Mesendoderm (in vitro differentiated cells): ENCODE measurements at regions not wholly inside any gene's neighbourhood (a gene's known extent, or its start where the extent isn't known, plus 50 kb on each side); places are given as distances from the start of the nearest gene placed in this dataset.

Source experiments
- DNase-seq: peaks from one replicate; pipeline ENCODE4 v3.0.0; 2013
- H2AK5ac ChIP-seq: 2 replicates; pipeline ENCODE4 v1.6.1; 2013; ENCODE audit warnings: low read length, inconsistent platforms
- H2BK120ac ChIP-seq: 2 replicates; pipeline ENCODE4 v1.6.1; 2013; ENCODE audit warnings: low read depth, mild to moderate bottlenecking, low read length, moderate library complexity, mixed read lengths
- H2BK15ac ChIP-seq: replicated peaks from 2 replicates; pipeline ENCODE4 v1.6.1; 2013; ENCODE audit warnings: low read depth, mild to moderate bottlenecking, moderate library complexity
- H2BK5ac ChIP-seq: 2 replicates; pipeline ENCODE4 v1.6.1; 2013; ENCODE audit warnings: low read length, inconsistent platforms
- H3K18ac ChIP-seq: 2 replicates; pipeline ENCODE4 v1.6.1; 2013; ENCODE audit warnings: mild to moderate bottlenecking, low read length, mixed read lengths
- H3K23ac ChIP-seq: one replicate; pipeline ENCODE4 v1.6.1; 2013; ENCODE audit warnings: low read length
- H3K27ac ChIP-seq: 2 replicates; pipeline ENCODE4 v1.5.1; 2013; ENCODE audit warnings: low read depth, mild to moderate bottlenecking, inconsistent platforms, low read length, moderate library complexity
- H3K27me3 ChIP-seq: 2 replicates; pipeline ENCODE4 v1.6.1; 2013; ENCODE audit warnings: low read length, control low read depth, mild to moderate bottlenecking, inconsistent platforms; ENCODE audit not compliant: insufficient read depth, poor library complexity
- H3K36me3 ChIP-seq: 2 replicates; pipeline ENCODE4 v1.6.1; 2013; ENCODE audit warnings: low read length, inconsistent platforms; ENCODE audit not compliant: control insufficient read depth, insufficient read depth
- H3K4ac ChIP-seq: one replicate; pipeline ENCODE4 v1.6.1; 2013; ENCODE audit warnings: low read depth, mild to moderate bottlenecking, low read length, moderate library complexity
- H3K4me1 ChIP-seq: 2 replicates; pipeline ENCODE4 v1.6.1; 2013; ENCODE audit warnings: low read depth, low read length, inconsistent platforms; ENCODE audit not compliant: control insufficient read depth
- H3K4me2 ChIP-seq: 2 replicates; pipeline ENCODE4 v1.6.1; 2013; ENCODE audit warnings: low read length
- H3K4me3 ChIP-seq: 2 replicates; pipeline ENCODE4 v1.5.1; 2013; ENCODE audit warnings: mild to moderate bottlenecking, low read length
- H3K56ac ChIP-seq: one replicate; pipeline ENCODE4 v1.6.1; 2013; ENCODE audit warnings: low read length
- H3K79me1 ChIP-seq: 2 replicates; pipeline ENCODE4 v1.6.1; 2013; ENCODE audit warnings: low read length, inconsistent platforms
- H3K79me2 ChIP-seq: 2 replicates; pipeline ENCODE4 v1.6.1; 2013; ENCODE audit warnings: mild to moderate bottlenecking, low read length; ENCODE audit not compliant: control insufficient read depth, insufficient read depth
- H3K9ac ChIP-seq: 2 replicates; pipeline ENCODE4 v1.6.1; 2013; ENCODE audit warnings: low read length, inconsistent platforms
- H4K5ac ChIP-seq: one replicate; pipeline ENCODE4 v1.6.1; 2013; ENCODE audit warnings: low read length
- H4K8ac ChIP-seq: one replicate; pipeline ENCODE4 v1.6.1; 2013; ENCODE audit warnings: low read depth, mild to moderate bottlenecking, control low read depth, low read length, moderate library complexity
- WGBS: extraction: QIAGEN DNeasy Blood & Tissue Kit; methylation state at CpG from one replicate; pipeline ENCODE4 v1.1.7; 2013; ENCODE audit warnings: low lambda C conversion rate, missing lambda C conversion rate; ENCODE audit not compliant: insufficient coverage; ENCODE audit errors: extremely low coverage; 5-methylcytosine and 5-hydroxymethylcytosine counted together

DNA sequence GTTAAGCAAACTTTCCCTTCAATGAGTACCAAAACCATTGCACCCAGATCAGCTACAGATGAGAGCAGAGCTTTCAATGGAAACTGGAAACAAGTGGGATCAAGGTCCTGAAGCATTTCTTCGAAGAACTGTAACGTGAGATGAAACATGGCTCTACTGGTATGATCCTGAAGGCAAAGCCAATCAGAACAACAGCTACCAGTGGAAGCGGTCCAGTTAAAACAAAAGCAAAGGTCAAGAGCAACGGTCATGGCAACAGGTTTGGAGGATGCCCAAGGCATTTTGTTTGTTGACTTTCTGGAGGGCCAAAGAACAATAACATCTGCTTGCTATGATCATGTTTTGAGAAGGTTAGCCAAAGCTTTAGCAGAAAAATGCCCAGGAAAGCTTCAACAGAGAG, 137.9 kb upstream of the CPSF6 start:
- no peak overlapping the region for H3K4me2 ChIP-seq
- no peak overlapping the region for H3K18ac ChIP-seq
- no peak overlapping the region for H2AK5ac ChIP-seq
- H3K56ac ChIP-seq, result no peak overlapping the region
- no peaks in the 10 kb centered on the region for H3K4me1 ChIP-seq
- H2BK5ac ChIP-seq, result no peak overlapping the region
- no peak overlapping the region for H3K27ac ChIP-seq
- H2BK120ac ChIP-seq, result no peak overlapping the region
- no peak overlapping the region for H3K4ac ChIP-seq
- H4K5ac ChIP-seq, result no peak overlapping the region
- H3K79me2 ChIP-seq, result no peaks in the 10 kb centered on the region
- no peaks in the 10 kb centered on the region for H3K27me3 ChIP-seq
- H3K36me3 ChIP-seq, result no peaks in the 10 kb centered on the region
- no peak for DNase-seq
- no CpG with 5 or more reads among the region's 4 CpGs for WGBS
- H3K23ac ChIP-seq, result no peak overlapping the region
- H3K9ac ChIP-seq, result no peak overlapping the region
- H3K79me1 ChIP-seq, result no peaks in the 10 kb centered on the region
- H4K8ac ChIP-seq, result no peak overlapping the region
- no peak overlapping the region for H2BK15ac ChIP-seq
- H3K4me3 ChIP-seq, result no peak overlapping the region

DNA sequence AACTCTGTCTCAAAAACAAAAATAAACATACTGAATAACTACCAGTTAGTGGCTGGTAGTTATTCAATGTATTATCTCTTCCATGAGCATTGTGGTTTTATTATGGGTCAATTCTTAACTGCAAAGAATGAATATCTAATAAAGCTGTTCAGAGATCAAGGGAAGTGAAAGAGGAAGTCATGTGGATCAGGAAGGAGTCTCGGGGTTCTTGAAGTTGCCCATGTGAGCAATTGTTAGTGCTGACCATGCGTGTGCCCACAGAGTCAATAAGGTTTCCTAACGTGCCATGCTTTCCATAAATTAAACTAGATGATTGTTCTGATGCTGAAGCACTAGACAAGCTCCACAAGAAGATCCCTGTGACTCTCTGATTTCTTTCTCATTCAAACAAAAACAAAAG, 136.5 kb upstream of the CPSF6 start:
- H2BK15ac ChIP-seq, result no peak overlapping the region
- no peak overlapping the region for H3K4ac ChIP-seq
- H4K8ac ChIP-seq, result no peak overlapping the region
- H3K79me2 ChIP-seq, result no peaks in the 10 kb centered on the region
- H3K23ac ChIP-seq, result no peak overlapping the region
- no peak overlapping the region for H3K4me2 ChIP-seq
- no CpG with 5 or more reads among the region's 3 CpGs for WGBS
- H2BK5ac ChIP-seq, result no peak overlapping the region
- no peak overlapping the region for H3K18ac ChIP-seq
- no peak overlapping the region for H3K56ac ChIP-seq
- H3K36me3 ChIP-seq, result no peaks in the 10 kb centered on the region
- H3K27me3 ChIP-seq, result no peaks in the 10 kb centered on the region
- no peak overlapping the region for H4K5ac ChIP-seq
- no peaks in the 10 kb centered on the region for H3K4me1 ChIP-seq
- no peak overlapping the region for H2BK120ac ChIP-seq
- H3K79me1 ChIP-seq, result no peaks in the 10 kb centered on the region
- no peak overlapping the region for H2AK5ac ChIP-seq
- H3K9ac ChIP-seq, result no peak overlapping the region
- no peak for DNase-seq
- no peak overlapping the region for H3K27ac ChIP-seq
- H3K4me3 ChIP-seq, result no peak overlapping the region

DNA sequence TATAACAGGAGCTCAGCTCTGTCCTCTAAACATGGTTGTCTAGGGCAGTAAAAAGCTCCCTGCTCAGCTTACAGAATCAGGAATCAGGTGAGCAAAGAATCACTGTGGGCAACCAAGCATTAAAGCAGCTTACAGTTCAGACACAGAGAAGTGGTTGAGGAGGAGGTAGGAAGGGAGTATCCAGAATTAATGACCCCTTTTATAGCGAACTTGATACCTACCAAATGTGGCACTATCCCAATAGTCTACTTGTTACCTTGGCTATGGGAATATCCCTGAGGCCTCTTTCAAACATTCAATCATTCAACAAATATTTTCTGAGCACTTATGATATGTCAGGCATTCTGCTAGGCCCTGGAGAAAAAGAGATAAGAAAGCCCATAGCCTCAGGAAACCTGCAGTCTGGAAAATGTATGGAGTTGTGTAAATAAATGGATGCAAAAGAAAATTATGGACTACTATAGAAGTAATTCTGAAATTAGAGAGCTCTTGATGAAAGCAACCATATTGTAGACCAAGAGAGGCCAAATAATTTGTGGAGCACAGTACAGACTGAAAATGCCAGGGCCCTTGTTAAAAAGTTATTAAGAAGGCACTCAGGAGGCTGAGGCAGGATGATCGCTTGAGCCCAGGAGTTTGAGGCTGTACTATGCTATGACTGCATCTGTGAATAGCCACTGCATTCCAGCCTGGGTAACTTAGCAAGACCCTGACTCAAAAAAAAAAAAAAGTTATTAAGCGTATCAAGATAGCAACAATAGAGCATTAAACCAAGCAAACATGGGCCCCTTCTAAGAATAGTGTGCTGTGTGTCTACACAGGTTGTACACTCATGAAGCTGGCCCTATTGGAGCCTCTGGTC, 134.0 kb upstream of the CPSF6 start:
- no peak for DNase-seq
- Histone ChIP-seq H3K18ac (no peak overlapping the region), H3K56ac (no peak overlapping the region), H3K4me2 (no peak overlapping the region), H3K27me3 (no peaks in the 10 kb centered on the region), H4K8ac (no peak overlapping the region), H2AK5ac (no peak overlapping the region), H3K79me2 (no peaks in the 10 kb centered on the region), H2BK15ac (no peak overlapping the region), H3K36me3 (no peaks in the 10 kb centered on the region), H3K4me3 (no peak overlapping the region), H3K23ac (no peak overlapping the region), H3K4ac (no peak overlapping the region), H4K5ac (no peak overlapping the region), H3K9ac (no peak overlapping the region), H2BK5ac (no peak overlapping the region), H2BK120ac (no peak overlapping the region), H3K4me1 (peaks cover 2% of the 10 kb centered on the region), H3K79me1 (no peaks in the 10 kb centered on the region), H3K27ac (no peak overlapping the region)
- WGBS, result no CpG with 5 or more reads among the region's 3 CpGs

DNA sequence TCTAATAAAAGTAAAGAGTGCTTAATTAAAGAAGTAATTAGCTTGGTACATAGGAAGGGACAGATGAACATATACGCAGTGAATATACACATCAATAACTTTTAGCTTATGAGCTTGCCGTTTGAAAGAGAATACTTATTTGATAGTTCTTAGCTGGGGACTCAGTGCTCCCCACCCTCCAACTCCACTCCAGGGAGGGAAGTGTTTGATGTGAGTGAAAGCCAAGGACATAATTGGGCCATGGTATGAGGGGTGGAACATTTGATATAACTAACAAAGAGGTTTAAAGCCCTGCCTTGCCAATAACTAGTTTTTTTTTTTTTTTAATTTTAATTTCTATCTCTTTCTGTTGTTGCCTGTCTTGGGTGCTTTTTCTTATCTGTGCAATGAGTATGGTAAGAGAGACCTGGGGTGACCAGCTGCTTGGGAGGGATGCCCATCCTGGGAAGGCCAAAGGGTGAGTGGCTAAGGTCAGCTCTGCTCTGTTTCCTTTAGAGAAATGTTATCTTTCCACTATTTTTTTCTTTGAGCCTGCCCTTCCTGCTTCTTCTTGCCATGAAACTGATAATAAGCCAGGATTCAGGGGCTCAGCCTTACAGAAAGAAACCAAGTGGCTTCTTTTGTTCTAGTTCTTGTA, 132.8 kb upstream of the CPSF6 start:
- H3K36me3 ChIP-seq, result no peaks in the 10 kb centered on the region
- no peak overlapping the region for H3K18ac ChIP-seq
- H2BK120ac ChIP-seq, result no peak overlapping the region
- WGBS, result no CpG with 5 or more reads among the region's 2 CpGs
- no peaks in the 10 kb centered on the region for H3K27me3 ChIP-seq
- no peak overlapping the region for H2AK5ac ChIP-seq
- H3K4me2 ChIP-seq, result no peak overlapping the region
- no peak overlapping the region for H3K23ac ChIP-seq
- H2BK5ac ChIP-seq, result no peak overlapping the region
- H3K27ac ChIP-seq, result no peak overlapping the region
- peaks cover 2% of the 10 kb centered on the region for H3K4me1 ChIP-seq
- DNase-seq, result no peak
- no peak overlapping the region for H3K4me3 ChIP-seq
- no peak overlapping the region for H4K5ac ChIP-seq
- no peaks in the 10 kb centered on the region for H3K79me1 ChIP-seq
- no peak overlapping the region for H3K4ac ChIP-seq
- H4K8ac ChIP-seq, result no peak overlapping the region
- H3K9ac ChIP-seq, result no peak overlapping the region
- H2BK15ac ChIP-seq, result no peak overlapping the region
- no peak overlapping the region for H3K56ac ChIP-seq
- no peaks in the 10 kb centered on the region for H3K79me2 ChIP-seq

DNA sequence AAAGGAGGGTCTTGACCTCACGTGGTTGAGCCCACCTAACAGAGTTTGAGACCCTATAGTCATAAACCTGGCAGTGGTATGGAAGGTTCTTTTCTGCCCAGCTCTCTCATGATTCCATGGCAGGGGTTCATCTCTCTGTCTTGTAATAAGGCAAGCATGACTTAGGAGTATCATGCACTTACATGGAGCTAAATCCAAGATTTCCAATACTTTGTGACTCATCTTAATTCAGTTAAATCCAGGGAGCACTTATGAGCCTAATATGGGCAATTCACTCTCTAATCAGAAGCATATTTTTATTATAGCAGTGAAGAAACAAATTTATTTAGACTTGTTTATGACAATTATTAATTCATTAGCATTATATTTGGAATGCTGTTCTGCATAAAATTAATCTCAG, 131.8 kb upstream of the CPSF6 start:
- H3K79me2 ChIP-seq, result no peaks in the 10 kb centered on the region
- H3K79me1 ChIP-seq, result no peaks in the 10 kb centered on the region
- H3K4me2 ChIP-seq, result no peak overlapping the region
- H3K4ac ChIP-seq, result no peak overlapping the region
- H4K8ac ChIP-seq, result no peak overlapping the region
- H3K9ac ChIP-seq, result no peak overlapping the region
- H2AK5ac ChIP-seq, result no peak overlapping the region
- no peak overlapping the region for H4K5ac ChIP-seq
- H3K27ac ChIP-seq, result no peak overlapping the region
- no peak overlapping the region for H3K23ac ChIP-seq
- H2BK120ac ChIP-seq, result no peak overlapping the region
- DNase-seq, result no peak
- H2BK5ac ChIP-seq, result no peak overlapping the region
- no CpG with 5 or more reads among the region's 1 CpG for WGBS
- H3K27me3 ChIP-seq, result no peaks in the 10 kb centered on the region
- no peak overlapping the region for H3K18ac ChIP-seq
- H3K56ac ChIP-seq, result no peak overlapping the region
- H3K36me3 ChIP-seq, result no peaks in the 10 kb centered on the region
- no peak overlapping the region for H2BK15ac ChIP-seq
- peaks cover 2% of the 10 kb centered on the region for H3K4me1 ChIP-seq
- no peak overlapping the region for H3K4me3 ChIP-seq
